ENCODE measurements at regions not wholly inside any gene's neighbourhood (a gene's known extent, or its start where the extent isn't known, plus 50 kb on each side); places are given as distances from the start of the nearest gene placed in this dataset.
"Not testable (repeated sequence)": the region's sequence is repeated elsewhere in the genome, so short reads cannot be mapped to it uniquely, and the experiment has no call there.

GRCh38 chr3:8001712-8002111, 499.9 kb upstream of the LMCD1 start:
- DNase-seq (ENCODE audit: low read depth), result no peak

GRCh38 chr3:8011902-8012301, 489.7 kb upstream of the LMCD1 start:
- DNase-seq (ENCODE audit: low read depth), result no peak

DNA sequence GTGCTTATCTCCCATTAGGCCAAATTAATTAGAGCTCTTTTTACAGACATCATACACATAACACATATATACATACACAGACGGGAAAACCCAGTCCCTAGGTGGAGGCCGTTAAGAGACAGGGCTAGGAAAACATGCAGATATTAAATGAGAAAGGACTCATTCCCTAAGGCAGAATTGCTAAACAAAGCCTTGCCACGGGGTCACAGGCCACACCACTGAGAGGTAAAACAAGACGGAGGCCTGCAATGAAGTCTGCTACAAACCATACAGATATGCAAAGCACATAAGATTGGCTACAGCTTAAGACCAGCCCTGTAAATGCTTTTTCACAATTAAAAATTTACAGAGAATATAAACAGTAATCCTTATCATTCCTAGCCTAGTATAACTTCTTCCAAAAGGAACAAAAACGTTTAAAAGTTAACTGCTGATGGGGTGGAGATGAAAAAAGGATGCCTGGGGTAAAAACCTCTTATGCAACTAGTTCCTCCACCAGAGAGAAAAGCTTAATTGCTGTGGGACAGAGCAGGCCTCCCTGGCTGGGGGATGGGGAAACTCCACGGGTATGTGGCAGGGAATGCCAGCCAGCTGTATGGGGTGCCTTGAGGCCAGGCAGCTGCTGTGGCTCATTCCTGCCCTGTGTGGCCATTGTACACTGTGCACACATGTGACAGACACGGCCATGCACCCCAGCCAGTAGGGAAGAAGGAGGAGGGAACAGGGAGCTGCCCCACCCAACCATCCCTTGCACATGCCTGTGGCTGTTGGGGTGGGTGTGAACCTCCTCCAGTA, 481.4 kb upstream of the LMCD1 start:
- no peak for DNase-seq (ENCODE audit: low read depth)

DNA sequence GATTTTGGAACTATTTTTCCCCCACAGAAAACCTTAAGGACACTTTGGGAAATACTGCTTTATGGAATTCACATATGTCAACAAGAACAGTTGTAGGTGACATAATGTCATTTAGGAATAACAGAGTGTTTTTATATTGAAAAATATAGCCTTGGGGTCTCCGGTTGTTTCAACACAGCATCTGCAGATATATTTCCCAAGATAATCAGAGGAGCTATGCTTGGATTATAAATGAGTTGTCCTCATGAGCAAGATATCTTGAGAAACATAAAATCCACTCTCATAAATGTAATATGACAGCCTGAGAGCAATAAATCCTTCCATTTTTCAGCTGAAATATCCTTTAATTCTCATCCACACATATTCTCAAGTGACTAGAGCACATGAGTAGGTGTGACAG, 473.7 kb upstream of the LMCD1 start:
- DNase-seq (ENCODE audit: low read depth), result no peak

DNA sequence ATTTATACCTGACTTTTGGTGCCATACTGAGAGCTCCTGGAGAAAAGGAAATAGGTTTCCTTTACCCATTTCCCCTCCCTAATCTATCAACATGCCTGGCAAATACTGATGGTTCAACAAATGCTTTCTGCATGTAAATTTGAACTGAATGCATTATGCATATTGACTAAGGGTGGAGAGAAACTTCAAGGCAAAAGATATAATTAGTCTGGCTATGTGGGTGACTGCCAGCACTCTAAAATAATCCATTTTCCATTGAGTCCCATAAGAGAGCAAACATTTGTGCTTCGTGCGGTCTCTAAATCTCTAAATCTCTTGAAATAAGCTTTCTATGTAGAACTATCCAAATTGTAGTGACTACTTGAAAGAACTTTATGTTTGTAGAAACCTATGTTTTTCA, 451.3 kb upstream of the LMCD1 start:
- no peak for DNase-seq (ENCODE audit: low read depth)

DNA sequence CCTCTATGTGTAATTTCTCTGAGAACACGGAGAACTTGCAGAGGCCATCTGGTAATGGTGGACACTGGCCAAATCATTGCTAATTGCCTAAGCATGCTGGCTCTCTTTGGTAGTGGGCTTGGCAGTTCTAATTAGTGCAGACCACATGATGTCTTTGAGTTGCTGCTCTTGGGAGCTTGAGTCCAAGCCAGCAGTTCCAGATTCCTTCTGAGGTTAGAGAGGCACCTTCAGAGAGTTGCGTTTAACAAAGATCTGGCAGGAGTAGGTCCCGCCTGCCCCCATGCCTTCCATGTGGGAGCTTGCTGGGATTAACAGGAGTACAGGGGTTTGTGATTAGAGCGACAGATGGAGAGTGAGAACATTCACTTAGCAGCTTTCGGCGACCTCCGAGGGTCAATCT, 449.0 kb upstream of the LMCD1 start:
- no peak for DNase-seq (ENCODE audit: low read depth)

DNA sequence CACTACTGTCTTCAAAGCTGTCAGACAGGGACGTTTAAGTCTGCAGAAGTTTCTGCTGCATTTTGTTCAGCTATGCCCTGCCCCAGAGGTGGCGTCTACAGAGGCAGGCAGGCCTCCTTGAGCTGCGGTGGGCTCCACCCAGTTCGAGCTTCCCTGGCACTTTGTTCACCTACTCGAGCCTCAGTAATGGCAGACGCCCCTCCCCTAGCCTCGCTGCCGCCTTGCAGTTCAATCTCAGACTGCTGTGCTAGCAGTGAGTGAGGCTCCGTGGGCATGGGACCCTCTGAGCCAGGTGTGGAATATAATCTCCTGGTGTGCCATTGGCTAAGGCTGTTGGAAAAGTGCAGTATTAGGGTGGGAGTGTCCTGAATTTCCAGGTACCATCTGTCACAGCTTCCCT, 433.5 kb upstream of the LMCD1 start:
- not testable (repeated sequence) for DNase-seq (ENCODE audit: low read depth)

DNA sequence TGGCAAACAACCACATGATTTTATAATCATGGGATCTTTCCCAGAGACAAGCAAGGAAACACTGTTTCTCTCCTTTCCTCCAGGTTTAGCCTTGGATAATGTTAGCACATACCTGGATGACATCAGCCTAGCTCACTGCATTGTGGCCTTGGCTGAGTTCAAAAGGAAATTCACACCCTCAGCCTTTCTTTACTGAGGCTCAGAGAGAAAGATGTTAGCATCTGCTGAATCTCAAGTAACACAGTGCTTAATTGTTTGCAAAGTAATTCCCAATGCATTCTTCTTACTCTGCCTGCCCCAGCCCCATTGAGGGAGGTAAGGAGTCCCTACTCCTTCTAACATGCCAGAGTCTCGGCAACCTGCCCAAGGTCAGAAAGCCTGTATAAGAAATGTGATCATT, 432.2 kb upstream of the LMCD1 start:
- DNase-seq (ENCODE audit: low read depth), result no peak

GRCh38 chr3:8070011-8070410, 431.6 kb upstream of the LMCD1 start:
- DNase-seq (ENCODE audit: low read depth), result no peak

- not testable (repeated sequence) for DNase-seq (ENCODE audit: low read depth)
Measured at GRCh38 chr3:8074740-8075139, 426.9 kb upstream of the LMCD1 start.

GRCh38 chr3:8077126-8077525, 424.5 kb upstream of the LMCD1 start:
- DNase-seq (ENCODE audit: low read depth), result no peak

- DNase-seq (ENCODE audit: low read depth), result no peak
Measured at GRCh38 chr3:8080464-8080863, 421.2 kb upstream of the LMCD1 start.

DNA sequence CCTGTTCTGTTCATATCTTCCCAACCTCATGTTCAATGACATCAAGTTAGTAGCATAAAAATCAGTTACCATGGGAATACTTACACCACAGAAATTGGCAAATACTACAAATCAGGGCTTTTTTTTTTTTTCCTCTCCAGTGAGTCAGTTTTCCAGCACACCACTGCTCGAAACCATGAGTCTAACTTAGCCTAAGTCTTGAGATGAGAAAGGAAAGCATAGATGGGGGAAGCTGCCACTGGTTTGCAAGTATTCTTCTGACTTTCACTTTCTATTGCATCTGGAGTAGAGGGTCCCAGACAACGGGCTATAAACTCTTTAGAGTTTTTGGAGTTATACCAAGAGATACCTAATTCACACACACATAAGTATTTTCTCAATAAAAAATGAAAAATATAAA, 416.1 kb upstream of the LMCD1 start:
- DNase-seq (ENCODE audit: low read depth), result no peak

DNA sequence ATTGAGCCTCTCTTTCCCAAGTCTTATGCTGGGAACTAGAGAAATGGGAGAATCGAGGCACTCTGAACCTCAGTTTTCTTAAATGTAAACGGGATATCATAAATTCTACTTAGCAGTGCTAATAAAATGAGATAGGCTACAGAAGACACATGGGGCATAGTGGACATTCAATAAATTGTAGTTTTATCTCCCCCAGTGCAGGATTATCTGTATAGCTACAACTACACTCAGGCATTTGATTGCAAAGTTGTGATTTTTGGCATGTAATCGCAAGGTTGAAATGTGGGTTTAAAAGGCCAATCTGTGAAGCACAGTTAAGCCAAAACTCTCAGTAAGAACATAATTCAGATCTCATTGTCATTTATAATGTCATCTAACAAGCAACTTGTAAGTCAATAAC, 413.7 kb upstream of the LMCD1 start:
- no peak for DNase-seq (ENCODE audit: low read depth)

- DNase-seq (ENCODE audit: low read depth), result no peak
Measured at GRCh38 chr3:8094415-8094814, 407.2 kb upstream of the LMCD1 start.

DNA sequence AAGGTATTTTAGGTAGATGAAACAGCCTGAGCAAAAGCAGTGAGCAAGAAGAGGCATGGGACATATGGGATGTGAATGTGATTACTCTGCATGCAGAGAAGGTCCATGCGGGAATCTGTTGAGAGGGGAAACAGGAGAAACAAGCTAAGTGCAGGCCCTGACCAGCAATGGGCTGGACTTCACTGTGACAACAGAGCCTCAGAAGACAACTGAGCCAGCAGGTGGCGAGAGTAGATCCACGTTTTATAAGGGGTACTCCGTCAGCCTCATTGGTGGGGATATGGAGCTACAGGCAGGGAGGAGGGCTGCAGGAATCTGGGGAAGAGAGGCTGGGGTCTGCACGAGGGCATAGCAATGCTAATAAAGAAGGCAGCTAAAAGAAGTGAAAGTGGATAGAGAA, 405.9 kb upstream of the LMCD1 start:
- no peak for DNase-seq (ENCODE audit: low read depth)

DNA sequence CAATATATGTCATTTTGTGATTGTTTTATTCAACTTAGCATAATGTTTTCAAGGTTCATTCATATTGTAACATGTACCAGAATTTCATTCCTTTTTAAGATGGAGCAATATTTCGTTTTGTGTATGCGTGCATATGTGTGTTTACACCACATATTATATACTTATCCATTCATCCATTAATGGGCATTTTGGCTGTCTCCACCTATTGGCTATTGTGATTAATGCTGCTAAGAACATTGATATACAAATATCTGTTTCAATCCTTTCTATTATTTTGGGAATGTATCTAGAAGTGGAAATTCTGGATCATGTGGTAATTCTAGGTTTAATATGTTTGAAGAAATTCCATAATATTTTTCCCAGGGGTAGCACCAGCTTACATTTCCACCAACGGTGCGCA, 403.9 kb upstream of the LMCD1 start:
- no peak for DNase-seq (ENCODE audit: low read depth)

DNA sequence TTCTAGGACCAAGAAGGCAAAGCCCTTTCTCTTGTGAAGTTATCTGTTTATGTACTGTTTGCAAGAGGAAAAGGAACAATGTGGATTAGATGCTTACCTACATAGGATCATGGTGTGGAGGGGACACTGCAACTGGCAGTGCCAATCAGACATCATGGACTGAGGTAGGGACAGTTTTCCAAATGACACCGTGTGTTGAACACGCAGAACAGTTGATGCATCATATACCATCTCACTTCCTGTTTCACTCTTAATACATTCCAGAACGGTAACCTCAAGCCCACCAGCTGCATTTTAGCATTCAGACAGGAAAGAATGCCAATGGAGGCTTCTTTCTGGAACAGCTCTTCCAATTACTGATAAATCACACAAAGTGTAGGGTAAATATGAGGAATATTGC, 397.7 kb upstream of the LMCD1 start:
- DNase-seq (ENCODE audit: low read depth), result no peak

DNA sequence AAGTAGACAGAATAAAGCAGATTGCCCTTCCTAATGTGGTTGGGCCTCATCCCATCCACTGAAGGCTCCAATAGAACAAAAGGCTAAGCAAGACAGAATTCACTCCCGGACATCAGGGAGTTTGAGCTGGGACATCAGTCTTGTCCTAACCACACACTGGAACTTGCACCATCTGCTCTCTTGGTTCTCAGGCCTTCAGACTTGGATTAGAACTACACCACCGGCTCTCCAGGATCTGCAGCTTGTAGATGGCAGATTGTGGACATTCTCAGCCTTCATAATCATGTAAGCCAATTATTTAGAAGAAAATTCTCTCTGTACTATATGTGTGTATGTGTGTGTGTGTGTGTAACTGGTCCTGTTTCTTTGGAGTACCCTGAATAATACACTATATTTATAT, 394.7 kb upstream of the LMCD1 start:
- DNase-seq (ENCODE audit: low read depth), result no peak

- peak; percentile 24 for DNase-seq (ENCODE audit: low read depth)
Measured at GRCh38 chr3:8110966-8111798, 390.4 kb upstream of the LMCD1 start.

GRCh38 chr3:8112587-8112986, 389.0 kb upstream of the LMCD1 start:
- DNase-seq (ENCODE audit: low read depth), result no peak

DNA sequence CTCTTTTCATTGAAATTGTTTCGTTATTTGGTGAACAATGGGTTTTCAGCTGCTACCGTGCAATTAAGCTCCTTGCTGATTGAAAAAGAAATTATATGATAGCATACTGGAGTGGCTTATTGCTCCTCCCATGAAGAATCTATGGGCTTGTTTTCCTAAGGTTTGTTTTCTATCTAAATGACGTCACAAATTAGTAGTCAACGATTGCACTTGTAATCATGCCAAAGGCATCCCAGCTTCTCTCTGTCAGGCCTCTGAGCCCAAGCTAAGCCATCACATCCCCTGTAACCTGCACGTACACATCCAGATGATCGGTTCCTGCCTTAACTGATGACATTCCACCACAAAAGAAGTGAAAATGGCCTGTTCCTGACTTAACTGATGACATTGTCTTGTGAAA, 388.0 kb upstream of the LMCD1 start:
- DNase-seq (ENCODE audit: low read depth), result no peak

DNA sequence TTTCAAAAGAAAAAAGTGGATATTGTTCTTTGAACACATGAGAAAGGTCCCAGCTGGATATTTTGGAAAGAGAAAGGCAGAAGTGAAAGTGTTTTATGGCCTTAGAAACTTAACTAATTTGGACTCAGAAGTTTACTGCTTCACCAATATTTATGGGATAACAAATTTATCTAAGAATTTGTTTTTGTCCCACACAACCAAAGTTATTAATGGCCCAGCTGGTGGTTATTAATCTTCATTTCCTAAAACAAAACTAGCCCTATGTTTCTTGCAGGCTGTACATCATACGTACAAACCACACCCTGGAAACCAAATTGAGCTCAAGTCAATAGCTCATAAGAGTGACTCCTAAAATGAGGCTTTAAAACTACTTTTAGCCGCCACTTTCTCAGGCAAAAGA, 372.9 kb upstream of the LMCD1 start:
- no peak for DNase-seq (ENCODE audit: low read depth)

DNA sequence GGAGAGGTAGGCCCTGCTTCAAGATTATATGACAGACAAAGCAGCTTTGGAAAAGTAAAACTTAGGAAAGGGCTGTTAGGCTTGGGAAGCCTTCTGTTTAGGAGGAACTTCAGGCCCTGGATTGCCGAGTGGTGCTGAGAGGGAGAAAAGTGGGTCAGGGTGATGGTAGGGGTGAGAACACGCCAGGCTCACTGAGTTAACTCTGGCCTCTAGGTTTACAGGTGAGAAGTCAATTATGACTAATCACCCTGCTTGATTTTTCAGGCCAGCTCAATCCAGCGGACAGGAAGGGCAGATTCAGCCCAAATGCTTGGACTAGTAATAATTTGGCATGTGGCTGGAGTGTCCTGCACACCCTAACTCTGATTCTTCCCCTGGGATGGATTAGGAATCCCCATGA, 365.1 kb upstream of the LMCD1 start:
- no peak for DNase-seq (ENCODE audit: low read depth)

All from activated T-cell treated with anti-CD3 and anti-CD28 coated beads for 1 hour (primary cell).